Suppressor macrophage treated with lipopolysaccharide for 4 hours (primary cell): ENCODE measurements at regions not wholly inside any gene's neighbourhood (a gene's known extent, or its start where the extent isn't known, plus 50 kb on each side); places are given as distances from the start of the nearest gene placed in this dataset.
"Not testable (repeated sequence)": the region's sequence is repeated elsewhere in the genome, so short reads cannot be mapped to it uniquely, and the experiment has no call there.

Experiments used
- DNase-seq: peaks from one replicate; pipeline ENCODE4 v3.0.0-alpha.2; 2020

GRCh38 chr10:35958609-35959008, 316.5 kb upstream of the FZD8 start:
- not testable (repeated sequence) for DNase-seq

GRCh38 chr10:35950701-35951100, 308.6 kb upstream of the FZD8 start:
- no peak for DNase-seq

DNA sequence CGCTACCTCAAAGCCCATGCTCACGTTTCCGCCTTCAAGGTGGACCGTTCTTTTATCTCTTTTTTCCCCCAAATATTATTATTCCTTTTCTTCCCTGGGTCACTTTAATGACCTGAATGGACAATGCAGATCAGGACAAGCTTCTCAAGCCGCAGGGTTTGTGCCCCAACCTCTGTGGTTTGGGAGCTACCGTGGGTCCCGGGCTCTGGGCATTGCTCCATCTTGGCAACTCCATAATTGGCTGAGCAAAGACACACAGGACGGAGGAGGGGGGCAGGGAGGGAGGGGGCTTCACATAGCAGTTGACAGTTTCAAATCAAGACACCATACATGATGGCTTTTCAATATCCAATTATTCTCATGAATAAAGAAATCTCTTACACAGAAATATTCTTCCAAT, 308.1 kb upstream of the FZD8 start:
- no peak for DNase-seq

DNA sequence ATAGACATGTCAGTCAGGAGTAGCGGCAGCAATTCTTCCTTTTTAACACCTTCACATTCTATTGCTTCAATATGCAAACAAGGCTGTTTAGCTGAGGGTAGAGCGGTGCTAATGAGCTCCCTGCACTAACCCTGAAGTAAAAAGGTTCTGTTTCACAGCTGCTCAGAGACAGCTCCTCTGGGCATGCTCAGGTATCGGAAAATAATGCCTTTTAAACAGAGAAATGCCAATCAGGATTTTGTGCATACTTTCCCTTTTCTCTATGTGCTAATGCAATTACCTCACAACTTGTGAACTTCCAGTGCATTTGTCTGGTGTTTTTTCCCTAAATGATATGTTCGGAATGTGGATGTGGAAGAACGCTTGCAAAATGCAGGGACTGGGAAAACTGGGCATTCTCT, 307.7 kb upstream of the FZD8 start:
- no peak for DNase-seq

DNA sequence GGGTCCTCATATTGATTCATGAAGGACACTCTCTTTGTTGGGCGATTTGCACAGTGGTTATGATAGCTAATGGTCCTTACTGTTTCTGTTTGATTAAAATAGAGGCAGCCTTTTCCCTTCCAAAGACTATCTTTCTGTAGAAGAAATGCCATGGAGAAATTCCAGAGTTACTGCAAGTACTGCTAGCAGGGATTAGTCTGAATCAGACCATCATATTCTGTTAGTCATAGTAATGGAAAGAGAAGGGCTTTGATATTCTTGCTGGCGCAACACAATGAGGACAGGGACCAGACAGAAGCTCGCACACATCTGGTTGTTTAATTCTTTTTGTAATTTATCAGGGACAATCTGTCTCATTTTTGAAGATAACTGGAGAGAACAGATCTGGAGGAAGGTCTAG, 304.5 kb upstream of the FZD8 start:
- no peak for DNase-seq

- no peak for DNase-seq
These were observed 300.0 kb upstream of the FZD8 start for GRCh38 chr10:35942057-35942456.

GRCh38 chr10:35940141-35941041, 298.3 kb upstream of the FZD8 start:
- DNase-seq, result no peak

- DNase-seq, result no peak
These were observed 296.1 kb upstream of the FZD8 start for GRCh38 chr10:35938160-35938559.

GRCh38 chr10:35937546-35937945, 295.4 kb upstream of the FZD8 start:
- DNase-seq, result no peak

- DNase-seq, result no peak
These were observed 292.5 kb upstream of the FZD8 start for GRCh38 chr10:35934642-35934995.

DNA sequence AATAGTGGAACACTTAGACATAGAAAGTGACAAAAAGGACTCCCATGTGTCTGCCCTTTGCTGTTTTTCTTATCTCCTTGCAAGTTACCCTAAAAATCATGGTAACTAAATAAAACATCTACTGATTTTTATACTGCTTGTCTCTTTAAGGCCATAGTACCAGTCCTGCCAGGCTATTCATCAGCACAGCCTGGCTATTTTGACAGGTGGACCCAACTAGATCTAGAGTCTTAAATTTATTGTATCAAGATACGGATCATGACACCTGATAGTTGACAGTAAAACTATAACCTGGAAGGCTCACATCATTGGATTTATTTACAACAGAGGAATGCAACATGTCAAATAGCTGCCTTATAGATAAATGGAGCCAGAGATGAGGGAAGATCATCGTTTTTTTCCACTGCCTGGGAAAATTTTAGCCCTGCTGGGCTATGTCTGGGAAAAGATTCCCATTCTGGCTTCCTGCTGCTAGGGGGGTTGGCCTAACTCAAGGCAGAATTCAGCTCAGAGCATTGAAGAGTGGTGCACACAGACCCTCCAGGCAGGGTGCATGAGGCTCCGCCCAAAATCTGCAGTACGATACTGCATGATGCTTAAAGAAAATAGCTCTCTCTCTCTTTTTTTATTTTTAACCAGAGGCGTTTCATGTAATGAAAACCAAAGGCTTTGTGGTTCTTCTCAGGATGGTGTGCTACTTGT, 292.0 kb upstream of the FZD8 start:
- DNase-seq, result no peak

DNA sequence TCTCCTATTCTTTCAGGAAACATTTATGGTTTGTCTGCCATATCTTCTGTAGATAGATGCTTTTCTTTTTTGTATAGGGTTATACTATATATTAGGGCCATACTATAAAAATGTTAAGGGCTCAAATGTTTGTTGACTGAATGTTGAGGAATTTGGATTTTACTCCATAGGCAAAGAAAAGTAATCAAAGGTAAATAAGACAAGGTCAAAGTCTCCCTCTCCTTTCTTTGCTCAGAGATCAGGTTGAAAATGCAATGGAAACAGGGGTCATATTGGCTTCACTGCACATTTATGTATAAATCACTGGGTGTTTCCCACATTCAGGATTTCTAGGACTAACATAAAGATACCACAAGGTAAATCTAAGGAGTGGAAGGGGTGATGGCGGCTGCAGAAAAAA, 291.4 kb upstream of the FZD8 start:
- no peak for DNase-seq

DNA sequence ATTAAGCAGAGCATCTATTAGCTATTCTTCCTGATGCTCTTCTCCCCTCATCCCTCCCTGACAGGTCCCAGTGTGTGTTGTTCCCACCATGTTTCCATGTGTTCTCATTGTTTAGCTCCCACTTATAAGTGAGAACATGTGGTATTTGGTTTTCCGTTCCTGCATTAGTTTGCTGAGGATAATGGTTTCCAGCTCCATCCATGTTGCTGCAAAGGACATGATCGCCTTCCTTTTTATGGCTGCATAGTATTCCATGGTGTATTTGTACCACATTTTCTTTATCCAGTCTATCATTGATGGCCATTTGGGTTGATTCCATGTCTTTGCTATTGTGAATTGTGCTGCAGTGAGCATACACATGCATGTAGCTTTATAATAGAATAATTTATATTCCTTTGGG, 287.9 kb upstream of the FZD8 start:
- DNase-seq, result not testable (repeated sequence)

GRCh38 chr10:35928748-35929147, 286.7 kb upstream of the FZD8 start:
- DNase-seq, result no peak

- DNase-seq, result no peak
These were observed 285.9 kb upstream of the FZD8 start for GRCh38 chr10:35927990-35928488.

- DNase-seq, result no peak
These were observed 285.2 kb upstream of the FZD8 start for GRCh38 chr10:35927341-35927740.

- DNase-seq, result no peak
These were observed 284.8 kb upstream of the FZD8 start for GRCh38 chr10:35926846-35927245.

- no peak for DNase-seq
These were observed 283.4 kb upstream of the FZD8 start for GRCh38 chr10:35925493-35925892.

GRCh38 chr10:35924759-35925158, 282.7 kb upstream of the FZD8 start:
- DNase-seq, result no peak

- DNase-seq, result no peak
These were observed 280.9 kb upstream of the FZD8 start for GRCh38 chr10:35922876-35923600.

DNA sequence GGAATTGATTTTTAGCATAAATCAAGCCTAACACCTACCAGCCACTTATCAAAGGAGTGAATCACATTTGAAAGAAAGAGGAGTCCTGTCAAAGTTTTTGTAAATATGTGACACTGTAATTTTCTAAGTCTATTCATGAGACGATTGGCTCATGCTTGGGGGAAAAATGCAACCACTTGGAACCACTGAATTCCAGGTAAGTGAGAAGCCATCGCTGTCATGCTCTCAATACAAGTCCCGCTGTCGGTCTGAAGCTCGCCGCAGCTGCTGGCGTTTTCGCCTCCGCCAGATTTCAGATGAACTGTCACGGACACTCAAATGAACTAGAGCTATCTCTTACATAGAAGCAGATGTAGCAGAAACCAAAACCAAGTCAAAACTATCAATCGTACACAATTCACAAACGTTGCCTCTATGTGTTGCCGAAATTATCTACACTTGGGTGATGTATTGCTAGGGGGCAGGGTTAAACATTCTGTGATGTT, 279.8 kb upstream of the FZD8 start:
- DNase-seq, result no peak

DNA sequence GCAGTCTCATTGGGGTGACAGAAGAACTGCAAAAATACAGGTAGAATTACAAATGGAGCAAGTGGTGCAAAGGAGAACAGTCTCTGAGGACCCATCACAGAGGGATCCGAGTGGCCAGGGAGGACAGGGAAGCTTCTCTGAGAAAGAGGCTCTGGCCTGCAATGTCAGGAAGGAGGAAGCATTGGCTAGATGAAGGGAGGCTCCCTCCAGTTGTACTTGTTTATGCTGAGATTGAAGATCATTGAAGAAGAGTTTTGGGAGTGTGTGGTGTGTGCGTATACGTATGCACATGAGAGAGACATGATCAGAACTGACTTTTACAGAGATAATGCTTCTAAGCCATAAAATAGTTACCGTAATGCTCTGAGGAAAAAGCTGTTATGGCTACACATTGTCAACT, 274.7 kb upstream of the FZD8 start:
- DNase-seq, result no peak

DNA sequence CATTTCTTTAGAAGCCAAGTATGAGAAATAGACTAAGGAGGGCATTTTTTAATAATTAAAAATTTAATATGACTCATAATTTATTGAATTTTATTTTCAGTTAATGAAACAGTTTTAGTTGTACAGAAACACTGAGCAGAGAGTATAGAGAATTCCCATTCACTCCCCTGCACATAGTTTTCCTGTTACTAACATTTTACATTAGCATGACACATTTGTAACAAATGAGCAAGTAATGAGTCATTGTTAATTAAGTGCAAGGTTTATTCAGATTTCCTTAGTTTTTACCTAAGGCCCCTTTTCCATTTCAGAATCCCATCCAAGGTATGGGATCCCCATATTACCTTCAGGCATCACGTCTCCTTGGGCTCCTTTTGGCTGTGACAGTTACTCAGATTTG, 271.5 kb upstream of the FZD8 start:
- DNase-seq, result no peak
